Activated CD8-positive, alpha-beta T cell treated with anti-CD3 and anti-CD28 coated beads for 36 hours (primary cell): ENCODE measurements at regions not wholly inside any gene's neighbourhood (a gene's known extent, or its start where the extent isn't known, plus 50 kb on each side); places are given as distances from the start of the nearest gene placed in this dataset.

ENCODE experiments used
- ATAC-seq: fragments of 200-7000 bp; cut with Tn5 transposase; one replicate; pipeline ENCODE4 v1.10.0; 2021; ENCODE audit warnings: mild to moderate bottlenecking, moderate library complexity
- CTCF ChIA-PET: fragments of 350-600 bp; sonication (Branson Sonifier 250); formaldehyde crosslinking; loops from one replicate; lab custom pipeline; 2021; ENCODE audit warnings: antibody characterized with exemption; lab: Charles Lee
- POLR2A ChIA-PET: fragments of 350-600 bp; sonication (Branson Sonifier 250); formaldehyde crosslinking; loops from one replicate; lab custom pipeline; 2021; ENCODE audit warnings: antibody characterized with exemption; lab: Charles Lee
- DNase-seq: peaks from one replicate; pipeline ENCODE4 v3.0.0-alpha.2; 2020
- H3K27ac Mint-ChIP-seq: one replicate; pipeline ENCODE4 v1.8.0; 2021; ENCODE audit warnings: mild to moderate bottlenecking, mixed read lengths
- H3K27me3 Mint-ChIP-seq: one replicate; pipeline ENCODE4 v1.8.0; 2021; ENCODE audit warnings: mixed read lengths
- H3K36me3 Mint-ChIP-seq: one replicate; pipeline ENCODE4 v1.8.0; 2021; ENCODE audit warnings: low read depth, mixed read lengths
- H3K4me1 Mint-ChIP-seq: one replicate; pipeline ENCODE4 v1.8.0; 2021; ENCODE audit warnings: low read depth, mixed read lengths
- H3K4me3 Mint-ChIP-seq: one replicate; pipeline ENCODE4 v1.8.0; 2021; ENCODE audit warnings: mild to moderate bottlenecking, moderate library complexity, mixed read lengths
- H3K9me3 Mint-ChIP-seq: one replicate; pipeline ENCODE4 v1.8.0; 2021; ENCODE audit warnings: mixed read lengths
- intact Hi-C: fragments of 100-400 bp; cut with micrococcal nuclease; formaldehyde crosslinking; loops from one replicate; pipeline ENCODE4 v1.10.0; 2022
- TF ChIP-seq, protein P1 (sequence below): fragments of 200-600 bp; IDR thresholded peaks from one replicate; pipeline ENCODE4 v1.8.0; 2022; ENCODE audit warnings: antibody characterized with exemption, mild to moderate bottlenecking

GRCh38 chr13:21879263-21879914 lies 208.5 kb downstream of the FGF9 start:
- TF ChIP-seq, protein P1, sequence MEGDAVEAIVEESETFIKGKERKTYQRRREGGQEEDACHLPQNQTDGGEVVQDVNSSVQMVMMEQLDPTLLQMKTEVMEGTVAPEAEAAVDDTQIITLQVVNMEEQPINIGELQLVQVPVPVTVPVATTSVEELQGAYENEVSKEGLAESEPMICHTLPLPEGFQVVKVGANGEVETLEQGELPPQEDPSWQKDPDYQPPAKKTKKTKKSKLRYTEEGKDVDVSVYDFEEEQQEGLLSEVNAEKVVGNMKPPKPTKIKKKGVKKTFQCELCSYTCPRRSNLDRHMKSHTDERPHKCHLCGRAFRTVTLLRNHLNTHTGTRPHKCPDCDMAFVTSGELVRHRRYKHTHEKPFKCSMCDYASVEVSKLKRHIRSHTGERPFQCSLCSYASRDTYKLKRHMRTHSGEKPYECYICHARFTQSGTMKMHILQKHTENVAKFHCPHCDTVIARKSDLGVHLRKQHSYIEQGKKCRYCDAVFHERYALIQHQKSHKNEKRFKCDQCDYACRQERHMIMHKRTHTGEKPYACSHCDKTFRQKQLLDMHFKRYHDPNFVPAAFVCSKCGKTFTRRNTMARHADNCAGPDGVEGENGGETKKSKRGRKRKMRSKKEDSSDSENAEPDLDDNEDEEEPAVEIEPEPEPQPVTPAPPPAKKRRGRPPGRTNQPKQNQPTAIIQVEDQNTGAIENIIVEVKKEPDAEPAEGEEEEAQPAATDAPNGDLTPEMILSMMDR = no peak
- POLR2A ChIA-PET = no interaction called here
- Mint-ChIP-seq H3K4me1 (no peaks in the 10 kb centered on the region), H3K27ac (no peak overlapping the region), H3K36me3 (no peaks in the 10 kb centered on the region), H3K27me3 (peaks cover 2% of the 10 kb centered on the region), H3K4me3 (no peak overlapping the region), H3K9me3 (no peaks in the 10 kb centered on the region)
- intact Hi-C loops = no loop called here
- CTCF ChIA-PET = no interaction called here
- ATAC-seq = no peak
- no peak for DNase-seq

DNA sequence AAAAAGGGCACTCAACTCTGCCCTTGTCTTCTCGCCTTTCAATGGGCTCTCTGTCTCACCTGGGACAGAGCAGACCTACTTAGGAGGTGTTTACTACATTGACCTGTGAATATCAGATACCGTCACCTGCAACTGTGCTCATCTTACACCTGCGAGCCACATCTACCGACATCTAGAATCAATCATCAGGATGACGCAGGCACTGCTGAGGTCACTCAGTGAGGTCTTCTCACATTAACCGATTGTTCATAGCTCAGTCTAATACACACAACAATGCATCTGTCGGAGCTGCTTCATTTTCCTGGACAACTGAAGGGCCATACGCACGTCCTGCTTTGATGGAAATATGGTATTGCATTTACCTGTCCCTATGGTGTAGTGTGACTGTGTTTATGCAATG lies 211.9 kb downstream of the FGF9 start:
- Mint-ChIP-seq H3K27ac (no peak overlapping the region), H3K27me3 (peaks cover 13% of the 10 kb centered on the region), H3K9me3 (no peaks in the 10 kb centered on the region), H3K4me1 (no peaks in the 10 kb centered on the region), H3K36me3 (no peaks in the 10 kb centered on the region), H3K4me3 (no peak overlapping the region)
- DNase-seq = no peak
- ChIA-PET CTCF (no interaction called here), POLR2A (no interaction called here)
- TF ChIP-seq, protein P1 = no peak
- no peak for ATAC-seq
- intact Hi-C loops = no loop called here

- H3K4me3 Mint-ChIP-seq = no peak overlapping the region
- no peaks in the 10 kb centered on the region for H3K4me1 Mint-ChIP-seq
- DNase-seq = no peak
- intact Hi-C loops = no loop called here
- ATAC-seq = no peak
- ChIA-PET CTCF (no interaction called here), POLR2A (no interaction called here)
- H3K27me3 Mint-ChIP-seq = peaks cover 13% of the 10 kb centered on the region
- no peaks in the 10 kb centered on the region for H3K9me3 Mint-ChIP-seq
- TF ChIP-seq, protein P1 = no peak
- H3K27ac Mint-ChIP-seq = no peak overlapping the region
- no peaks in the 10 kb centered on the region for H3K36me3 Mint-ChIP-seq
These were observed 212.8 kb downstream of the FGF9 start for GRCh38 chr13:21883713-21884112.

GRCh38 chr13:21884299-21884909 lies 213.5 kb downstream of the FGF9 start:
- Mint-ChIP-seq H3K27me3 (peaks cover 13% of the 10 kb centered on the region), H3K27ac (no peak overlapping the region), H3K4me3 (no peak overlapping the region), H3K9me3 (no peaks in the 10 kb centered on the region), H3K36me3 (no peaks in the 10 kb centered on the region), H3K4me1 (no peaks in the 10 kb centered on the region)
- no peak for DNase-seq
- ChIA-PET POLR2A (no interaction called here), CTCF (interaction anchor here (1.4 kb wide), 1 partner anchor 246 kb away, joined by 5 read pairs; no protein-coding TSS in a partner anchor)
- TF ChIP-seq, protein P1 = no peak
- intact Hi-C loops = no loop called here
- ATAC-seq = no peak

DNA sequence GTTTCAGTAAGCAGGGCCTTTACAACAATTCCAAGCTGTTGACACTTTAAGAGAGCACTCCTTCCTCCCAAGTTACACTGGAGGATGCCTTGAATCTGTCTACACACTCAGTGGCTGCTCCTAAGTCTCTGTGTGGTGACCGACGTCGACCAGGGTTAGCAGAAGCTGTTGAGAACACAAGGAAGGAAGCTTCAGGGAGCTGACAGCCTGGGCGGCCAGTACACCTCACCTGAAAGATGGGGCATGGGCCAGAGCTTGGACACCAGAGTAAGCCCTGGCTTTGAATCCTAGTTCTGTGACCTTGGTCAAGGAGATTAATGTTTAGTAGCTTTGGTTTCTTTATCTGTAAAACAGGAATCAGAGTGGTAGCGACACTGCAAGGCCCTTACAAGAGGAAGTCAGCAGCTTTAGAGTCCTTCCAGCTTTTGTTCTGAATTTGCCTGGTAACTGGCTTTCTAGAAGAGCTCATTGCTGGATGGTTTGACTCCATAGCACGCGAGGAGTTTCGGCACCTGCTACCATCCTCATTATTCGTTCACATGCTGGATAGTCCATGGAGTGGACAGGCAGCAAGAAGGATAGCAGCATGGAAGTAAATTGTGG lies 214.2 kb downstream of the FGF9 start:
- Mint-ChIP-seq H3K27ac (no peak overlapping the region), H3K4me3 (no peak overlapping the region), H3K4me1 (no peaks in the 10 kb centered on the region), H3K27me3 (peaks cover 13% of the 10 kb centered on the region), H3K36me3 (no peaks in the 10 kb centered on the region), H3K9me3 (no peaks in the 10 kb centered on the region)
- intact Hi-C loops = no loop called here
- TF ChIP-seq, protein P1 = no peak
- DNase-seq (no peak), ATAC-seq (no peak)
- ChIA-PET POLR2A (no interaction called here), CTCF (interaction anchor here (1.4 kb wide), 1 partner anchor 247 kb away, joined by 5 read pairs; no protein-coding TSS in a partner anchor)
